NCI-H526 (cell line): ENCODE measurements at regions not wholly inside any gene's neighbourhood (a gene's known extent, or its start where the extent isn't known, plus 50 kb on each side); places are given as distances from the start of the nearest gene placed in this dataset.
"Not testable (repeated sequence)": the region's sequence is repeated elsewhere in the genome, so short reads cannot be mapped to it uniquely, and the experiment has no call there.

Experiments
- DNase-seq, 2 experiments: peaks; one replicate each; lab custom pipeline; 2025; lab: John Stamatoyannopoulos, UW

DNA sequence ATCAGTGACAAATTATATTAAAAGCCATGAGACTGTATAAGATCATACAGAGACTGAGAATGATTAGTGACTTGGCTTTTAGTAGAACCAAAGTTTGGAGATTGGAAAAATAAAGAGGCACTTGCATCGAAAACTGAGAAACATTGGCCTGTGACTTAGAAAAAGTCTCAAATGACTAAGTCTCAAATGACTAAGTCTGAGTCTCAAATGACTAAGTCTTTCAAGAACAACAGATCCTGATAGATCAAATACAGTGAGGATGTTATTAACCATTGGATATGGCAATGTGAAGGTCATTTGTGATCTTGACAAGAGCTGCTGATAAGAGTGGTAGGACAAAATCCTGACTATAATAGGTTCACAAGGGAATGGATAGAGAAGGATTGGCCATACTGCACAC lies 135.5 kb upstream of the FANCL start:
- DNase-seq = no peak

DNA sequence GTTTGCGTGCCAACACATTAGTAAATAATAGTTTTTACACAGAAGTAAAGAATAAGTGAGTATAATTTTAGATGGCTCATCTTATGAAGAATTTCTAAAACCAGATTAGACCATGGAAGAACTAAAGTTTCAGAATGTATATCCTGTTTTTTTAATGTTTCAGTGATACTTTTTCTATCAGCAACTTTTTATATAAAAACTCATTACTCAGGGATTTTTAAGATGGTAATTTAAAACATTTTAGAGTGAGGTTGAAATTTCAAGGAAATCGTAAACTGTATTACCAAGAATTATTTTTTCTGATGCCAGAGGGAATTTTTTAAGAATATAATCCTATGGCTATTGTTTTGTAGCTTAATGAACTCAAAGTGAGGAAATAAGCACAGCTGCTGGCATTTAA lies 128.5 kb upstream of the FANCL start:
- no peak for DNase-seq

DNA sequence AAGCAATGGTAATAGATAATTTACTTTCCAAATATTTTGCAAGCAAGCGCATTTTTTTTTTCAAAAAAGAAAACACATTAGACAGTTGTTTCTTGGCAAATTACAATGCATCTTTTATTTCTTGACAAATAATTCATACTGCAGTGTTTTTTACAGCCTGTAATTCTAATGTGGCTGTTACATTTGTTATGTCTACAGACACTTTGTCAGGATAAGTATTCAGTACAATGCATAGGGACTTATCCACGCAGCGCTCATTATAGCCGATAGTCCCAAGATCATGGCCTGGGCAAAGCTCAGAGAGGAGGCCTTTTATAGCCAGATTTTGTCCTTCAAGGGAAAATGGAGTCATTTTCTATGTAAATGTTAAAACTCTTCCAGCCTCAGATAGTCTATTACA lies 123.0 kb upstream of the FANCL start:
- DNase-seq = no peak

DNA sequence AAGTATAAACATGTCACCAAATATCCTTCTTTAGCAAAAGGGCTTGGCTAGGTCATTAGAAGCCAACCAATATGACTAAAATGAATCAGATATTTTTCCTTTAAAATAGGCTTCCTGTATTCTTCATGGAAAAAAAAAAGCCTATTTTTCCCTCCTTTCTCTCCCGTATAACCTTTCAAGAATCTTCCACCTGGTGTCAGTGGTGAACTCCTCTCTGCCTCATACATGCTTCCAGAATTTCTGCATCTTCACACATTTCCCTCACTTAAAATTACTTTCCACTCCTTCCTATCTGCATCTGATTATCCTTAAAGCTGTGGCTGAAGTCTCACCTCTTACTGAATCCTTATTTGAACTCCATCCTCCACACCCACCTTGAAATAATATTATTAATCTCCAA lies 116.9 kb upstream of the FANCL start:
- DNase-seq = no peak

DNA sequence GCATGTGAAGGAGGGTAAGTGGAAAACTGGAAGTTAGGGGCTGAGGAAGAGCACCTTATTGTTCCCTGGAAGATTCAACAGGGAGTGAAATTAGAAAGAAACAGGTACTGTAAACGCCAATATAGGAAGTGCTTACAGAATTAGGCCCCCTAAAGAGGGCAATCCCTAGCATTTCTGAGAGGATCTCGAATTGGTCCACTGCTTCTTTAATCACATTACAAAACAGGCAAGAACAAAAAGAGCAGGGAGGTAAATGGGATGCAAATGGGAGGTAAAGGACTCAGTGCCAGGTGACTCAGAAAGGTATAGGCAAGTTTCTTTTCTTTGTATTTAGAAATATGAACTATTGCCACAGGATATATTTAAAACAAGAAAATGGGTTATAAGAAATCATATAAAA lies 116.4 kb upstream of the FANCL start:
- peak in 1 of 2 experiments; percentile 32 for DNase-seq

DNA sequence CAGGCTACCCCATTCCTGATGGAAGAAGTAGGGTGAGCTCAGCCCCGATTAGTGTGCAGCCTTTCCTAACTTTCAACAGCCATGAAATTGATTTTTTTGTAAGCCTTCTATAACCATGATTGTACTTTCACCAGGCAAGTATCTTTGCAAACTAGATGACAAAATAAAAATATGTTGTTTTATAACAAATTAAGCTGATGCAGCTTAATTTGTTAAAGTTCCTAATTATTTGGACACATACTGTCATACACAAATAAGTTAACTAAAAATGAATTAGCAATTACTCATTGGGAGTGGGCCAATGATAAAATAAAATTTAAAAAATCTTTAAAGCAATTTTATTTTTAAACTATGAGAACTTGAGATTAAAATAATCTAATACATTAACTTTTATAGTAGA lies 113.1 kb upstream of the FANCL start:
- DNase-seq = no peak

DNA sequence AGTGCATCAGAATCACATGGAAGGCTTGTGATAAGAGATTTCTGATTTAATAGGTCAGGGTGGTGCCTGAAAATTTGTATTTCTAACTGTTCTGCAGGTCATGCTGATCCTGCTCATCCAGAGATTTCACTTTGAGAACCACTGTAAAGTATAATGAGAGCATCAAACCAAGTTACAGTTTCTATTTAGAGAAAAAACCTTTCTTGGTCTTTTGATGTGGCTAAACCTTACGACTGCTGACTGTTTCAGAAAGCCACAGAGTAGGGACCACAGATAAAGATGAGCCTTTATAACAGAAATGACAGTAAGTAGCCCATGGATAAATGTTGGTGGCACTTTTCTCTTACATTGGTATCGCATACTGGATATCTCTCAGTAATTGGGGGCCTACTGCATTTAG lies 109.4 kb upstream of the FANCL start:
- no peak for DNase-seq

DNA sequence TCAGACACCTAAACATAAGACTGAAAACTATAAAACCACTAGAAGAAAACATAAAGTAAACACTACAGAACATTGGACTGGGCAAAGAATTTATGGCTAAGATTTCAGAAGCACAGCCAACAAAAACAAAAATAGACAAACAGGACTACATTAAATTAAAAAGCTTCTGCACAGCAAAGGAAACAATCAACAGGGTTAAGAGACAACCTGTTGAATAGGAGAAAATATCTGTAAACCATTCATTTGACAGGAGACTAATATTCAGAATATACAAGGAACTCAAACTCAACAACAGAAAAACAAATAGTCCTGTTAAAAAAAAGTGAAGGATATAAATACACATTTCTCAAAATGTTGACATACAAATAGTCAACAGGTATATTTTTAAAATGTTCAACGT lies 106.7 kb upstream of the FANCL start:
- DNase-seq = no peak

DNA sequence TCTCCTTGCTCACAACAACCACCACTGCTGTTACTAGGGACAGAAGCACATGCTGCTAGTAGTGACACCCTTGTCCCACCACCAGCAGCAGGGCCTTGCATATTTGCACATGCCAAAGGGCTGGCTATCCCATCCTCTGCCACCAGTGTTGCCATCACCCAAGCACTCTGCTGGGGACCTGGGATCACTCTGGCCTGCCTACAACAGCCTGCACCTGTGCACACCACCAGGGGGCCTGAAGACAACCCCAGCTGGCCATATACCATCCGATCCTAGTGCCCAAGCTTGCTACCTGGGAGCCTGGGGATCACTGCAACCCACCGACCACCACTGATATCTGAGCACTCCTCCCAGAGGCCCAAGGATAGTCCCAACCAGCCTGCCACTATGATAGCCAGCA lies 99.9 kb upstream of the FANCL start:
- DNase-seq = no peak

DNA sequence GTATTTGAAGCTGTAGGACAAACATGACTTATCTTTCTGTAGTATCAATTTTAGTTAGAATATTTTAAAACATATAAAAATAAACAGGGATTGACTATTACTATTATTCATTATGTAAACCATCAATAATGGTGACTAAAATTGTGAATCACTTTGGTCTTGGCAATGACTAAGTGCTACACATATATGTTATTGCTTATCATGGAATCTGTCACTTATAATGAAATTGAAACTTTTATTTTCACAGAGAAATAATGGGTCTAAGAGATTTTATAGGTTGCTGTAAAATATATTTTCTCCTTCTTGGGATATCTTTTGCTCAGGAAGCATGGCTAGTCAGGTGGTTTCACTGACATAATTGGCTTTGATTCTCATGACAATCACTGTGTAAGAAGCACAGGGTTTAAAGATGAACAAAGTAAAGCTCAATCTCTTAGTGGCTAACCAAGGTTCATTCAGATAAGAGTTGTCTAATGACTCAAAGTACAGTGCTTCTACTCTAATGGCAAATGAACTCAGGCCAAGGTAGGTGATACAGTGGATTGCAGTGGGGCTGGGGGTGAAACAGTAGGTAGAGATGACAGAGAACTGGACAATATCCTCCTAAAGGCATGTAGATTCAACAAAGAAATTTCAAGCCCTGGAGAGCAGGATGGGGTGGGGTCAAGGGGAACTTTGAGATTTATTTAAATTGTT lies 98.6 kb upstream of the FANCL start:
- DNase-seq = no peak

DNA sequence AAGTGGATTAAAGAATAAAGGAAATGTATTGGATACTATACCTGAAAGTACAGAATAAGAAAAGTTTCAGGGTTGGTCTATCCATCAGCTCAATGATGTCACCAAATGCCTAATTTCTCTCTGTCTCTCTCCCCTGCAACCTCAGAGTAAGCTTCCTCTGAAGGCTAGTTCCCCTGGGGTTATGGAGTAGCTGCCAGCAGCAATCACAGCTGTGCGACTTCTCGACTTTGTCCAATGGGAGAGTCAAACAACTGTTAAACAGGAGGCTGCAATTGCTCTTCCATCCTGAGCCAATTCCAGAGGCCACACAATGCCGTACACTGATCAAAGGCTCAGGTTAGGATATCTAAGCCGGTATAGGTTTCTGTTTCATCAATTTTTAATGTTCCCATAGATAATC lies 95.3 kb upstream of the FANCL start:
- DNase-seq = no peak

DNA sequence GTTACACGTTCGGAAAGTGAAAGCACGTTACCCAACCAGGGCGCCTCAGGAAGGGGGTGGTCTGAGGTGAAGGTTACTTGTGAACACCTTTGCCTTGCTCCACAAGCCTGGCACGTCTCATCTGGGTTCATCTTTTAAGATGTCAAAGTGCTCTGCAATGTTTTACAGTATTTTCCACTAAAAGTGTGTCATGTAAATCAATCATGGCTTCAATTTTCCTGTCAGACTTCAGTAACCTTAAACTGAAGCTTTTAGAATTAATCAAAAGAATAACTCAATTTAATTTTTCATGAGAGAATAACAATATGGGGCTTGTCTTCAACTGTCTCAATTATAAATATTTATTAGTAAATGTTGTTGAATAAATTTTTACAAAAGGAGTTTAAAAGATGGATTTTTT lies 93.3 kb upstream of the FANCL start:
- DNase-seq = no peak

DNA sequence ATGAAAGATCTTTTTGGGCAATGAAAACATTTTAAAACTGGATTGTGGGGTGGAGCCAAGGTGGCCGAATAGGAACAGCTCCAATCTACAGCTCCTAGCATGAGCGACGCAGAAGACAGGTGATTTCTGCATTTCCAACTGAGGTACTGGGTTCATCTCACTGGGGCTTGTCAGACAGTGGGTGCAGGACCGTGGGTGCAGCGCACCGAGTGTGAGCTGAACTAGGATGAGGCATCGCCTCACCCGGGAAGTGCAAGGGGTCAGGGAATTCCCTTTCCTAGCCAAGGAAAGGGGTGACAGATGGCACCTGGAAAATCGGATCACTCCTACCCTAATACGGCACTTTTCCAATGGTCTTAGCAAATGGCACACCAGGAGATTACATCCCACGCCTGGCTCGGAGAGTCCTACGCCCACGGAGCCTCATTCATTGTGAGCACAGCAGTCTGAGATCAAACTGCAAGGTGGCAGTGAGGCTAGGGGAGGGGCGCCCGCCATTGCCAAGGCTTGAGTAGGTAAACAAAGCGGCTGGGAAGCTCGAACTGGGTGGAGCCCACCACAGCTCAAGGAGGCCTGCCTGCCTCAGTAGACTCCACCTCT lies 84.3 kb upstream of the FANCL start:
- DNase-seq = not testable (repeated sequence)

DNA sequence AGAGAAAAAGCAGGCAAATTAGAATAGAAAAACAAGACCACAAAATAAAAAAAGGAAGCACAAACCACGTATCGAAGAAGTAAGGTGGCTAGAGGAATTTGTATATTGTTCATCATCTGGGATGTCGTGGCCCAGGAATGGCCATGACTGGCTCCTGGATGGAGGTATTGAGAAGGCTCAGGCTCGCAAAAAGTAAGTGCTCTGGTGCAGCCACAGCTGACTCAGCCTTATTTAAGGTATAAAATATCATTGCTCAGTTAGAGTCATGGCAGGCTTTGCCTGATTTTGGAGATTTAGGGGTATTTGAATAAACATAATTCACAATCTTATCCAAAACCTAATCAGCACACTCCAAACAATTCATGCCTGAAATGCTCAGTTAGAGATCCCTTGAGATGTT lies 78.4 kb upstream of the FANCL start:
- DNase-seq = no peak

DNA sequence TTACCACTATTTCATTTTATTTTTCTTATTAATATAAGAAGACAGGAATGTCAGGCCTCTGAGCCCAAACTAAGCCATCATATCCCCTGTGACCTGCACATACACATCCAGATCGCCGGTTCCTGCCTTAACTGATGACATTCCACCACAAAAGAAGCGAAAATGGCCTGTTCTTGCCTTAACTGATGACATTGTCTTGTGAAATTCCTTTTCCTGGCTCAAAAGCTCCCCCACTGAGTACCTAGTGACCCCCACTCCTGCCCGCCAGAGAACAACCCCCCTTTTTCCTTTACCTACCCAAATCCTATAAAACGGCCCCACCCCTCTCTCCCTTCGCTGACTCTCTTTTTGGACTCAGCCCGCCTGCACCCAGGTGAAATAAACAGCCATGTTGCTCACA lies 77.8 kb upstream of the FANCL start:
- not testable (repeated sequence) for DNase-seq

DNA sequence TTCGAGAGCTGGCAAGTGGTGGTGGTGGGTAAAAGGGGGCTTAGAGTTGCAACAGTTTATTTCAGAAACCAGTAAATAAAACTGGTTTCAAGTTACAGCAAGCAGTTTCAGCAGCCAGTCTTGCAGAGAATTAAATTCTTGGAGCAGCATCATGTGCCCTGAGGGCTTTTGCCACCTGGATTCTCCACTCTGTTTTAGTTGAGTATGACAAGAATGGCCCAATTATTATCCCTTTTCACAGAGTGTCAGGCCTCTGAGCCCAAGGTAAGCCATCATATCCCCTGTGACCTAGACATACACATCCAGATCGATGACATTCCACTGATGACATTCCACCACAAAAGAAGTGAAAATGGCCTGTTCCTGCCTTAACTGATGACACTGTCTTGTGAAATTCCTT lies 72.8 kb upstream of the FANCL start:
- no peak for DNase-seq

DNA sequence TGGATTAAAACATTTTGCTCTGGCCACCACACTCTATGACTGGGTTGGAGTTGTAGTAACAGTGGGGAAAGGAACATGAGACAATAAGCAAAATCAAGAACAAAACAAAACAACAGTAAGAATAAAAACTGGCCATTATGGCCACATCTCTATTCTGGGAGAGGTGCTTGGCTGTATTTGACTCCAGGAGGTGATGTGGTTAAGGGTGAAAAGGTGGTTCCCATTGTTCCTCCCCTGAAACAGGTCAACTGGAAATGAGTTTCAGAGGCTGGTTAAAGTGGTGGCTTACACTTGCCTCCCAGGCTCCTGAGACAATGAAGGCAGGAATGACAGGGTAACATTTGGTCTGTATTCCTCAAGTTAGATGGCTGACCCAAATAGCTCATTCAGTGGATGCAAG lies 67.3 kb upstream of the FANCL start:
- no peak for DNase-seq

DNA sequence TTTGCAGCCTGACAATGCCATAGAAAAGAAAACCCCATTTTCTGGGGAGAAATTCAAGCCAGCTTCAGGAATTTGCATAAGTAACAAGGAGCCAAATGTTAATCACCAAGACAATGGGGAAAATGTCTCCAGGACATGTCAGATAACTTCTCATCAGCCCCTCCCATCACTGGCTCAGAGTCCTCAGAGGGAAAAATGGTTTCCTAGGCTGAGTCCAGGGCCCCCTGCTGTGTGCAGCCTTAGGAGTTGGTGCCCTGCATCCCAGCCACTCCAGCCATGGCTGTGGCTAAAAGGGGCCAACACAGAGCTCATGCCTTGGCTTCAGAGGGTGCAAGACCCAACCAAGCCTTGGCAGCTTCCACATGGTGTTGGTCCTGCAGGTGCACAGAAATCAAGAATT lies 63.7 kb upstream of the FANCL start:
- no peak for DNase-seq

DNA sequence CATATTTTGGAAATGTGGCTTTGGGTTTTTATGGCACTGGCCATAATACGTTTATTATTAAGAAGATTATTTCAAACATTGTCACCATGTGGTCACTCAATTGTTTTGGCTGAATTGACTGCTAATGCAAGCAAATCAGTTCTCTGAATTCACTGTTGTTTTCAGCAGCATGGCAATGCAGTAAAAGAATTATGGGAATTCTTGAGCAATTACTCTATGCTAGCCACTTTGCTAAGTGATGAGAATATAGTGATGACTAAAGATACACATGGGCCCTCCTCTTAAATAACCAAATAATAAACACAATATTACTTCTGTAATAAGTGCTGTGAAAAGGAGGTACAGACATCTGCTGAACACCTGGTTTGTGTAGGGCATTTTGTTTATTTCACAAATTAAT lies 58.0 kb upstream of the FANCL start:
- no peak for DNase-seq

DNA sequence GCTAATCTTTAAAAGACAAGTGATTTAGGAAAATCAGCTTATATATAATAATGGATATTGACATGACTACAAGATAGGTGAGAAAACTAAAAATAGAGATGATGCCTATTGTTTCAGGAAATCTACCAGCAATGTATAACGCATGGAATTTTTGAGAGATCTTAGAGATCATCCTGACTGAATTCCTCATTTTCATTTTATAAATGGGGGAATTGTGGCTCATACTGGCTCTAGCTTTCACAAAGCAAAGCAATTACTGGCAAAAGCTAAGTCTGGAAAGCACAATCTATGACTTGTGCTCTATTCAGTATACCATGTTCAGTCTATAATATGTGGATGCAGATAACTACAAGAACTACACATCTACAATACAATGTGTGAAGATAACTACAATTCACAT lies 51.9 kb upstream of the FANCL start:
- DNase-seq = no peak

DNA sequence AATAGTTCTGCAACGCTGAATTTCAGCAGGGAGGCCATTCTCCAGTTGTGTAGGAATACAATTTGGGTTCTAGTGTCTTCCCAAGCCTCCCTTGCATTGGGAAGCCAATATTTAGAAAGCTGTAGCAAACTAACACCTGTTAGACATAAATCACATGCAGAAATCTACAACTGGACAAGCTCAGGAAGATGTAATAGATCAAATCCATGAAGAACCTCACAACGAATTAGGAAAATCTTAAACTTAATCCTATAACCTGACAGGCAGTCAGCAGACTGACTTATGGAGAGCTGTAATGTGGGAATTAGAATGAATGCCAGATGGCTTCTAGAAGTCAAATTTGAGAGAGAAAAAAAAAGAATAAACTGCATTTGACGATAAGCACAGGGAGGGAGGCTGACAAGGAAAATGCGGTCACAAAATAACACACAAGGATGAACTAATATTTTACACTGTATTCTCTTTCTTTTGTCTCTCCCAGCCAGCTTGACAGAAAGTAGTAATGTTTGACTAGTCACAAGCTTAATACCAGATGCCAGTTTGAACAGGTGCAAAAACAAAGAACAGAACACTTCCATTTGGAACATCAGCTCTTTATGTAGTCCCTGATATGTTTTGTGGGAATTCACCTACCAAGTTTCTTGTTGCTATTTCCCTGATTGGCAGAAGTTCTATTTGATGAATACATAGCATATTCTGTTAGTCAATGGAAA lies 50.8 kb upstream of the FANCL start:
- DNase-seq = no peak
